HG02759 (cell line): ENCODE measurements at regions not wholly inside any gene's neighbourhood (a gene's known extent, or its start where the extent isn't known, plus 50 kb on each side); places are given as distances from the start of the nearest gene placed in this dataset.

ENCODE experiments used
- ATAC-seq: cut with Tn5 transposase; IDR thresholded peaks from one replicate; pipeline ENCODE4 v1.9.1; 2021; ENCODE audit warnings: mild to moderate bottlenecking, moderate library complexity; ENCODE audit not compliant: unreplicated experiment

DNA sequence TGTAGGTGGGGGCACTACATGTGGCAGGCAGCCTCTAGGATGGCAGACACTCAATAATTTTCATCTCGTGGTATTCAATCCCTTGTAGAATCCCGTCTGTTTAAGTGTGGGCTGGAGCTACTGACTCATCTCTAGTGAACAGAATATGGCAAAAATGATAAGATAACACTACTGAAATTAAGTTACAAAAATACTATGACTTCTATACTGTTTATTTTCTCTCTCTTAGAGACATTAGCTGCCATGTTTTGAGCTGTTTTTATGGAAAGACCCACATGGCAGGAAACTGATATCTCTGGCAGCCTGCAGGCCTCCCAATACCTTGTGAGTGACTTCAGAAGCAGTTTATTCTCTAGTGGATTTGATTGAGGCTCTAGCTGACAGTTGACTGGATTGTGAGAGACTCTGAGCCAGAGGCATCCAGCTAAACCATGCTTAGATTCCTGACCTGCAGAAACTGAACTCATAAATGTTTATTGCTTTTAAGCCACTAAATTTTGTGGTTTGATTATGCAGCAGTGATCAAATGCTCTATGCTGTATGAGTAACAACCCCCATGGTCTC, 298.8 kb upstream of the CTSO start:
- no peak for ATAC-seq

- ATAC-seq = no peak
These were observed 297.9 kb upstream of the CTSO start for GRCh38 chr4:156251373-156252065.

GRCh38 chr4:156248917-156249316, 295.3 kb upstream of the CTSO start:
- ATAC-seq = no peak

- ATAC-seq = no peak
These were observed 293.8 kb upstream of the CTSO start for GRCh38 chr4:156247470-156247869.

DNA sequence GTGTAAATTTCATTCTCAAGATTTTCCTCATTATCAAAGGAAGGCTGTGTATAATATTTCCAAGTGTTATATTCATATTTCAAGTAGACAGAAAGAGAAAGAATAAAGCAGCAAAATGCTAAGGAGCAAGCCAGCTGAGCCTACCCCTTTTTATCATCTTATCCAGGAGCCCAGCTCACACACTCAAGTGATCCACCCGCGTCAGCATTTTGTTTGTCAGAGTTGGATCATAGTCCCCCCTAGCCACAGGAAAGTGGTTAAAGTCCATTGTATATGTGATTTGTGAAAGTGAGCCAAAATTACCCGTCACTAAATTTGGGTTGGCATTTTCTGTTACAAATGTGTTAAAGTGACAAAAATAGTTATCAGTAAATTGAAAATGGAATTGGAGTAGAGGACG, 289.3 kb upstream of the CTSO start:
- ATAC-seq = no peak

DNA sequence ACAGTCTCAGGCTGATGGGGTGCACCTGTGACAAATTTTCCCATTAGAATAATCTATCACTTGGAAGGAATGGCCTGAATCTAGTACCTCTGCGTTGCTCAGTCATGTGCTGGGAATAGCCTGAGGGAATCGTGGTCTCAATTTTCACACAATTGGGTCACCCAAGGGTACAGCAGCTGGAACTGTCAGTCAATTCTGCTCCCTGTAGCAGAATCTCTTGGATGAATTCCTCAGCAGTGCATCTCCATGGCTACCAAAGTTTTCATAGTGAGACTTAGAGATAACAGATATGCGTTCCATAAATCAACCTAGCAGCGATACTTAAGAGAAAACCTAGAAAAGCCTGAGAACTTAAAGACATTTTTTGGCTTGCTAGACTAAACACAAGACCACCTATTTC, 288.7 kb upstream of the CTSO start:
- no peak for ATAC-seq

- ATAC-seq = no peak
These were observed 288.2 kb upstream of the CTSO start for GRCh38 chr4:156241896-156242295.

- no peak for ATAC-seq
These were observed 284.5 kb upstream of the CTSO start for GRCh38 chr4:156238171-156238570.

DNA sequence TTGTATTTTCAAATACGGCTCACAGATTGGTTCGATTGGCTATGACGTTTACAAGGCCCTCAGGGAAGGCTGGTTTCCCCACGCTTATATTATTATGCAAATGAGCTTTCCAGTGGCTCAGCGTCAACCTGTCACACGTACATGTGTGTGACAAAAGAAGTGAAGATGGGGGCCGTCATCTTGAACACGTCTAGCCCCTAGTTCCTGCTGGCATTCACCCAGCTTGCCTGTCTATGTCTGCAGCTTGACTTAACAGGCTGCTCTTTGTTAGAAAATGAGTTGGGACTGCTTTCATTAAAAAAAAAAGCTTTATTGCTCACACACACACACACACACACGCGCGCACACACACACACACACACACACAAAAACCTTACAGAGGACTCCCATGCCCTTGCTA, 283.6 kb upstream of the CTSO start:
- no peak for ATAC-seq

GRCh38 chr4:156230176-156230575, 276.5 kb upstream of the CTSO start:
- ATAC-seq = no peak

DNA sequence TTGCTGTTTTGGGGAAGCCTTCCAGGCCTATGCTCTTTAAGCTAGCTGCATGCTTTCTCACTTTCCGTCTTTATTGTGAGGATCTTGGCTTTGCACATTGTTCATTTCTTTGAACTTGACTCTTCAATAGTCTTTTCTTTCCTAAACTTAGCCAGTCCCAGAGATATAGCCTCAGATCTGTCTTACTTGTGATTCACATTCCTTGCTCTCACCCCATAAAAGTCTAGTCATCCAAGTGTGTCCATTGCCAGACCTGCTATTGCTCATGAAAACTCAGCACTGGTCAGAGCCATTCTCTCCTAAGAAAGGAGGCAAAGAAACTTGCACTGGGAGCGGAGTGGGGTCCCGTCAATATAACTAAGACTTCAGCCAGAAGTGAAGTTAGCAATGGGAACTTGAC, 275.0 kb upstream of the CTSO start:
- no peak for ATAC-seq

DNA sequence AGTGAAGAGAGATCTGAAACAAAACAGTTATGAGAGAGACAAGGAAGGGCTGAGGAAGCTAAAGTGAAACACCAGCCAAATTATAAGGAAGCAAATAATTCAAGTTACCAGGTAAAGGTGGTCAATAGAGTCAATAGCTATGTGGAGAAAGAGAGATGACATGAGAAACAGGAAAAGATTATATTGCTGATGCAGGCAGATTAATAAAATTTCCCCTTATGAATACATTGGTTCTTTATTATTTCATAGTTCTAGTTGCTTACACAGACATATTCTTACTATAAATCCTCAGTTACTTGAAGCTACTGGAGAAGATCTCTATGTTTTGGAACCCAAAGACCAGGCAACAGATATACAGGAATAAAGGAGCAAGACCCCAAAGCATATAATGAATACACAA, 273.7 kb upstream of the CTSO start:
- ATAC-seq = no peak

- no peak for ATAC-seq
These were observed 270.3 kb upstream of the CTSO start for GRCh38 chr4:156223985-156224384.

GRCh38 chr4:156217236-156217635, 263.6 kb upstream of the CTSO start:
- ATAC-seq = no peak

GRCh38 chr4:156201050-156201449, 247.4 kb upstream of the CTSO start:
- peak; percentile 86 for ATAC-seq

DNA sequence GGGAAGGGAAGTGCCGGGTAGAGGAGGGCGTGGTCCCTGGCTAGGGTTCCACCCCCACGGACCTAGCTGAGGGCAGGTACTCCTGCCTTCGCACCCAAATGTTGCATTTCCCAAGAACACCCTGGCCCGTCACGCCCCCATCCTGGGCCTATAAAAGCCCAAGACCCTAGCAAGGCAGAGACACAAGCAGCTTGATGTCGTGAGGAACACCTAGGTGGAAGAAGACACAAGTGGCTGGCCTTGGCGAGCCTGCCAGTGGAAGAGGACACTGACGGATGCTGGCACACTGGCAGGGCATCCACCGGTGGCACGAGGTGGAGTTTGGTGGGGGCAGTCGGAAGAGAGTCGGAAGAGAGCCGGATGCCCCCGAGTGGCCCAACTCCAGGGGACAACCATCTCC, 244.8 kb upstream of the CTSO start:
- ATAC-seq = no peak

DNA sequence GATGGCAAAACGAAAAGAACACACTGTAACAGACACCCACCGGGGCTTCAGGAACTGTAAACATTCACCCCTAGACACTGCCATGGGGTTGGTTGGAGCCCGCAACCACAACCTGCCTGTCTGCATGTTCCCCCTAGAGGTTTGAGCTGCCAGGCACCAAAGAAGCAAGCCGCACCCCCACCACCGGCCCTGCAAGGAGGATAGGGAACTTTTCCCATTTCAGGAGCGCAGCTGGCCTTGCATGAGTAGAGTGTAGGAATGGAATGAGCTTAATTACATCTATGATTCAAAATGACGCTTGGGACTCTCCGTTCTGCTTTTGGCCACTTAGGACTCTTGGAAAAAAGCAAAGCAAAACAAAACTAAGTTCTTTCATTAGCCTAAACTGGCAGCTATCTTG, 243.6 kb upstream of the CTSO start:
- ATAC-seq = no peak

- no peak for ATAC-seq
These were observed 243.1 kb upstream of the CTSO start for GRCh38 chr4:156196722-156197121.

DNA sequence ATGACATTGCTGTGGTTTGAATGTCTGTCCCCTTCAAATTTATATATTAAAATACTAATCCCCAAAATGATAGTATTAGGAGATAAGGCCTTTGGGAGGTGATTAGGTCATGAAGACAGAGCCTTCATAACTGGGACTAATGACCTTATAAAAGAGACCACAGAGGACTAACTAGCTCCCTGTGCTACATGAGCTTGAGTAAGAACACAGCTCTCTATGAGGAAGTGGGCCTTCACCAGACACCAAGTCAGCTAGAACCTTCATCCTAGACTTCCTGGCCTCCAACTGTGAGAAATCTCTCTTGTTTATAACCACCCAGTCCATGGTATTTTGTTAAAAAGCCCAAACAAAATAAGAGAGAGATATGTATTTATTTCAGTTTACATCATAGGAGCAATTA, 242.2 kb upstream of the CTSO start:
- peak; percentile 90 for ATAC-seq

GRCh38 chr4:156194896-156195295, 241.2 kb upstream of the CTSO start:
- ATAC-seq = no peak

GRCh38 chr4:156193800-156194199, 240.1 kb upstream of the CTSO start:
- no peak for ATAC-seq

GRCh38 chr4:156193106-156193505, 239.4 kb upstream of the CTSO start:
- ATAC-seq = no peak

- ATAC-seq = no peak
These were observed 238.4 kb upstream of the CTSO start for GRCh38 chr4:156192033-156192432.
